ENCODE measurements at regions not wholly inside any gene's neighbourhood (a gene's known extent, or its start where the extent isn't known, plus 50 kb on each side); places are given as distances from the start of the nearest gene placed in this dataset.

DNA sequence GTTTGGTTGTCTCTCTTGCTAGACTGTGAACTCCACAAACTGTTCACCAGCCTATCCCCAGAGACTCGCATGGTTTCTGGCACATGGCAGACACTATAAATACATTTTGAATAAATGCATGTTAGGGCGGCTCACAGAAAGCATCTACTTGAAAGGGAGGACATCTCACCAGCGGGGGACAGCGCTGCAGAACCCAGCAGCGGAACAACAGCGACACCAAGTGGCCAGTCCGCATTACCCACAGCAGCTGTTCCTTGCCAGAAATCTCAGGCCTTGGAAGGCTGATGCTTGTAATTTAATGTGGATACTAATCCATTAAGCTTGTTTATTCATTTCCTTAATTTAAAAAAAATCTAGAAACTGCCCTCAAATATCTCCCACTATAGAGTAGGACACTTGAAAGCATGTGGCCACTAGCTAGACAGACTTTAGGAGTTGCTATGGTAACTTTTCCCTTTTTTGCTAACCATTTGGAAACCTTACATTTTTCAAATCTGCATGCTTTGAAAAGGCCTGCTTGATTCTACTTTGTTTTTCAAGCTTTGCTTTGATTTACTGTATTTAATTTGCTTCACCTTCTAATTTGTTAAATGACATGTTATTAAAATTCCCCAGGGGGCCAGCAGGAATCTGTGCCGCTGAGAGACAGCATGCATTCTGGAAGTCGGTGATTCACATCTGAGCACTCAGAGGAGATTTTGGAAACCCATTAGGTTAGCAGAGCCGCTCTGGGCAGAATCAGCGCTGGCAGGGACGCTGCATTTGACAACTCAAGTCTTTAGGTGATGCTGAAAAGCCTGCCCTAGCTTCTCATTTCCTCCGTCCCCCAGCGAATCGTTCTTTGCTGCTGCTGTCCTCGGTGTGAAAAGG is 63.5 kb upstream of the SSX2IP start (continued):
- TF ChIP-seq, protein P1, sequence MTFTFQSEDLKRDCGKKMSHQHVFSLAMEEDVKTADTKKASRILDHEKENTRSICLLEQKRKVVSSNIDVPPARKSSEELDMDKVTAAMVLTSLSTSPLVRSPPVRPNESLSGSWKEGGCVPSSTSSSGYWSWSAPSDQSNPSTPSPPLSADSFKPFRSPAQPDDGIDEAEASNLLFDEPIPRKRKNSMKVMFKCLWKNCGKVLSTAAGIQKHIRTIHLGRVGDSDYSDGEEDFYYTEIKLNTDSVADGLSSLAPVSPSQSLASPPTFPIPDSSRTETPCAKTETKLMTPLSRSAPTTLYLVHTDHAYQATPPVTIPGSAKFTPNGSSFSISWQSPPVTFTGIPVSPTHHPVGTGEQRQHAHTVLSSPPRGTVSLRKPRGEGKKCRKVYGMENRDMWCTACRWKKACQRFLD (tag by site-specific recombination; IDR thresholded peaks at IDR 0.05): no peak
- peak; percentile 75 for TF ChIP-seq ZSCAN30 (tag by site-specific recombination; IDR thresholded peaks at IDR 0.05)
- no peak for TF ChIP-seq ZNF707 (tag by site-specific recombination; IDR thresholded peaks at IDR 0.05)

DNA sequence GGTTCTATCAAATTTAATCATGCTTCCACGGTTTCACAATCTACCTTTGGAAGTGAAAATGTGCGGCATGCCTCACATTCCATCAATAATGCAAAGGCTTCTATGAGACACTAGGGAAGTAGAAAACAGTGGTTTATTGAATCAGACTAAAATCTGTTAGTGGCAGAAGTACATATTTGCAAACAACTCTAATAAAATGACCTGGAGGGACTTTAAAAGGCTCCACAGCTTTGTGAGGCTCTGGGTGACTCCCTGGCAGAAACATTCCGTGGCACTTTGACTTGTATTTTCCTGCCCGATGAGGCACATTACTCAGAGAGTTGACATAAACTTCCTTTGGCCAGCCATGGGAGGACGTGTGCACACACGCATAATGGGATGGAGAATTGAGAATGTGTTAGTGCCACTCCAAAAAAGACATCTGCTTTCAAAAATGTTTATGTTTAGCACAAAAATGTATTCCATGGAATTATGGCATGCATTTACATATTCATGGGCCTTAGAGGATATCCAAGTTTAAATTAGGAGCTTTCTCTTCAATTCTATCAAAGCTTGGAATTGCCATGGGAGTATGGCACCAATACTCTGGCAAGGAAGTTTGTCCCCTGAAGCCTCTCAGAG is 60.0 kb upstream of the SSX2IP start:
- POLR2A ChIA-PET: no interaction called here
- H3K9me3 ChIP-seq (ENCODE audit: control insufficient read depth, insufficient read depth, low read depth, low read length): no peaks in the 10 kb centered on the region
- TF ChIP-seq ZSCAN16 (tag by site-specific recombination; IDR thresholded peaks at IDR 0.05) (no peak), ZNF16 (tag by site-specific recombination; IDR thresholded peaks at IDR 0.05; ENCODE audit: low read depth) (no peak), ZNF48 (tag by site-specific recombination; IDR thresholded peaks at IDR 0.05) (no peak), ZNF514 (tag by site-specific recombination; IDR thresholded peaks at IDR 0.05) (no peak), ZBTB49 (tag by site-specific recombination; IDR thresholded peaks at IDR 0.05; ENCODE audit: low read depth) (no peak), ZBTB17 (tag by site-specific recombination; IDR thresholded peaks at IDR 0.05) (no peak)
- no peaks in the 10 kb centered on the region for H3K36me3 ChIP-seq (ENCODE audit: control insufficient read depth in 2 of 2, insufficient read depth in 1 of 2, low read length in 2 of 2)
- H3K4me3 ChIP-seq (ENCODE audit: low read depth, low read length): no peak overlapping the region
- CTCF ChIA-PET: interaction anchor here (0.6 to 1.7 kb wide), 7 partner anchors 22 to 901 kb away, joined by 3 to 4 read pairs (median 4); no protein-coding TSS in a partner anchor
- no peak overlapping the region for H3K27ac ChIP-seq (ENCODE audit: extremely low read depth, low read depth, low read length)
- H3K4me1 ChIP-seq (ENCODE audit: control insufficient read depth, insufficient read depth, low read length): no peaks in the 10 kb centered on the region

DNA sequence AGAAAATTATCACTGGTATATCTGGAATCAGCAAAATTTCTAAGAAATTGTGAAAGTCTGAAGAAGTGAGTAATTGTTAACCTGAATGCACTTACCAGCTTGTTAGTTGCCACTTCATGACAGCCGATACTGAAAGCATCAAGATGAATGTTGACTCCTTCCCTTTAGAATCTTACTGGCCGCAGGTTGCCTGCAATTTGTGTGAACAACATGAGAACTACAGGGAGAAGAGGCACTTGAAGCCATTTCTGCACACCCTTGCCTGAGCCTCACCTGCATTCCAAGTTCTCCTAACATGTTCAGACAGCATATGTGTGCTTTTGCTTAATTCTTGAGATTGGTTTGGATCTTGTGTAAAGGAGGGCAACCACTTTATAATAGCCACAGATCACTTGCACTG is 59.2 kb upstream of the SSX2IP start:
- CTCF ChIA-PET: interaction anchor here (0.6 to 1.7 kb wide), 4 partner anchors 23 to 129 kb away, joined by 3 to 4 read pairs (median 3); no protein-coding TSS in a partner anchor
- no peak overlapping the region for H3K27ac ChIP-seq (ENCODE audit: extremely low read depth, low read depth, low read length)
- no peak for TF ChIP-seq CTCF (tag by site-specific recombination; IDR thresholded peaks at IDR 0.05)
- TF ChIP-seq ZNF530 (tag by site-specific recombination; IDR thresholded peaks at IDR 0.05; ENCODE audit: low read depth): no peak
- no peak for TF ChIP-seq ZFP37 (tag by site-specific recombination; IDR thresholded peaks at IDR 0.05)
- TF ChIP-seq ZNF624 (tag by site-specific recombination; IDR thresholded peaks at IDR 0.05): no peak
- no peak for TF ChIP-seq ZNF155 (tag by site-specific recombination; IDR thresholded peaks at IDR 0.05)
- TF ChIP-seq ZNF677 (tag by site-specific recombination; IDR thresholded peaks at IDR 0.05): no peak
- no peak for TF ChIP-seq IKZF3 (tag by site-specific recombination; IDR thresholded peaks at IDR 0.05)
- TF ChIP-seq ZNF175 (tag by site-specific recombination; IDR thresholded peaks at IDR 0.05): no peak
- no peak for TF ChIP-seq ZNF660 (tag by site-specific recombination; IDR thresholded peaks at IDR 0.05)
- TF ChIP-seq, protein P2, sequence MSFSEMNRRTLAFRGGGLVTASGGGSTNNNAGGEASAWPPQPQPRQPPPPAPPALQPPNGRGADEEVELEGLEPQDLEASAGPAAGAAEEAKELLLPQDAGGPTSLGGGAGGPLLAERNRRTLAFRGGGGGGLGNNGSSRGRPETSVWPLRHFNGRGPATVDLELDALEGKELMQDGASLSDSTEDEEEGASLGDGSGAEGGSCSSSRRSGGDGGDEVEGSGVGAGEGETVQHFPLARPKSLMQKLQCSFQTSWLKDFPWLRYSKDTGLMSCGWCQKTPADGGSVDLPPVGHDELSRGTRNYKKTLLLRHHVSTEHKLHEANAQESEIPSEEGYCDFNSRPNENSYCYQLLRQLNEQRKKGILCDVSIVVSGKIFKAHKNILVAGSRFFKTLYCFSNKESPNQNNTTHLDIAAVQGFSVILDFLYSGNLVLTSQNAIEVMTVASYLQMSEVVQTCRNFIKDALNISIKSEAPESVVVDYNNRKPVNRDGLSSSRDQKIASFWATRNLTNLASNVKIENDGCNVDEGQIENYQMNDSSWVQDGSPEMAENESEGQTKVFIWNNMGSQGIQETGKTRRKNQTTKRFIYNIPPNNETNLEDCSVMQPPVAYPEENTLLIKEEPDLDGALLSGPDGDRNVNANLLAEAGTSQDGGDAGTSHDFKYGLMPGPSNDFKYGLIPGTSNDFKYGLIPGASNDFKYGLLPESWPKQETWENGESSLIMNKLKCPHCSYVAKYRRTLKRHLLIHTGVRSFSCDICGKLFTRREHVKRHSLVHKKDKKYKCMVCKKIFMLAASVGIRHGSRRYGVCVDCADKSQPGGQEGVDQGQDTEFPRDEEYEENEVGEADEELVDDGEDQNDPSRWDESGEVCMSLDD (tag by site-specific recombination; IDR thresholded peaks at IDR 0.05): no peak
- no peak for TF ChIP-seq ATF2 (tag by site-specific recombination; IDR thresholded peaks at IDR 0.05; ENCODE audit: low read depth)
- no peak for TF ChIP-seq ZNF23 (tag by site-specific recombination; IDR thresholded peaks at IDR 0.05; ENCODE audit: borderline replicate concordance)

More for the DNA sequence above, 59.2 kb upstream of the SSX2IP start:
- Histone ChIP-seq H3K4me3 (ENCODE audit: low read depth, low read length) (no peak overlapping the region), H3K9me3 (ENCODE audit: control insufficient read depth, insufficient read depth, low read depth, low read length) (no peaks in the 10 kb centered on the region), H3K4me1 (ENCODE audit: control insufficient read depth, insufficient read depth, low read length) (no peaks in the 10 kb centered on the region), H3K36me3 (ENCODE audit: control insufficient read depth in 2 of 2, insufficient read depth in 1 of 2, low read length in 2 of 2) (no peaks in the 10 kb centered on the region)
- POLR2A ChIA-PET: no interaction called here

Data from HEK293 (cell line).